ENCODE measurements at regions not wholly inside any gene's neighbourhood (a gene's known extent, or its start where the extent isn't known, plus 50 kb on each side); places are given as distances from the start of the nearest gene placed in this dataset.

- no peak for TF ChIP-seq ZNF274 (IDR thresholded peaks at IDR 0.05; ENCODE audit: low read depth, low read length)
- no peak for TF ChIP-seq SUZ12 (IDR thresholded peaks at IDR 0.05; ENCODE audit: extremely low read depth, insufficient read depth, insufficient read length)
- TF ChIP-seq YY1 (IDR thresholded peaks at IDR 0.05; ENCODE audit: insufficient read depth, insufficient read length), result no peak
- Histone ChIP-seq H3K9me3 (ENCODE audit: insufficient read depth, low read length) (no peaks in the 10 kb centered on the region), H3K4me1 (ENCODE audit: insufficient read depth, insufficient read length) (no peaks in the 10 kb centered on the region), H3K9ac (ENCODE audit: insufficient read length, low read depth) (no peak overlapping the region), H3K4me3 (ENCODE audit: insufficient read length, low read depth) (no peak overlapping the region), H3K36me3 (ENCODE audit: insufficient read depth, insufficient read length, low read length) (no peaks in the 10 kb centered on the region), H3K27me3 (ENCODE audit: insufficient read depth, insufficient read length) (no peaks in the 10 kb centered on the region)
- DNase-seq (ENCODE audit: low read depth, low spot score), result no peak
Measured at GRCh38 chr2:17249249-17249648, 269.0 kb downstream of the RAD51AP2 start.

DNA sequence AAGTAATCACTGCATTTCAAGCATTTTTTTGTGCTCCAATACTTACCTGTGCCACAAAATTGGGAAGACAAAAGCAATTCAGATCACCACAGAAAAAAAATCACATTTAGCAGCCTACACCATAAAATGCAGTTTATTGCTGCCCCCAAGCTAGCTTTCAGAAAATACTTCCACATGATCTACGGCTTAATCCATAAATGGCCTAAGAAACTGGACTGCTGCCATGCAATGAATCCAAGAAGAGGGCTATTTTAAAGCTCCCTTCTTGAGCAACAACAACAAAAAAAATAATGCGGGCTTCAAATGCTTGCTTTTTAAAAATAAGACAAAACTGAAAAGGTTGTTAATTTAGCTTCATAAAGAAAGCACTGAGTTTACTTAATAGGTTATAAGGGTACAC lies 272.3 kb downstream of the RAD51AP2 start:
- no peaks in the 10 kb centered on the region for H3K27me3 ChIP-seq (ENCODE audit: insufficient read depth, insufficient read length)
- no peak for DNase-seq (ENCODE audit: low read depth, low spot score)
- no peak overlapping the region for H3K4me3 ChIP-seq (ENCODE audit: insufficient read length, low read depth)
- H3K36me3 ChIP-seq (ENCODE audit: insufficient read depth, insufficient read length, low read length), result no peaks in the 10 kb centered on the region
- no peaks in the 10 kb centered on the region for H3K4me1 ChIP-seq (ENCODE audit: insufficient read depth, insufficient read length)
- TF ChIP-seq YY1 (IDR thresholded peaks at IDR 0.05; ENCODE audit: insufficient read depth, insufficient read length) (no peak), ZNF274 (IDR thresholded peaks at IDR 0.05; ENCODE audit: low read depth, low read length) (no peak)
- H3K9me3 ChIP-seq (ENCODE audit: insufficient read depth, low read length), result no peaks in the 10 kb centered on the region
- no peak overlapping the region for H3K9ac ChIP-seq (ENCODE audit: insufficient read length, low read depth)

- no peak for DNase-seq (ENCODE audit: low read depth, low spot score)
- Histone ChIP-seq H3K4me1 (ENCODE audit: insufficient read depth, insufficient read length) (no peaks in the 10 kb centered on the region), H3K4me3 (ENCODE audit: insufficient read length, low read depth) (no peak overlapping the region)
Measured at GRCh38 chr2:17242813-17243485, 275.3 kb downstream of the RAD51AP2 start.

DNA sequence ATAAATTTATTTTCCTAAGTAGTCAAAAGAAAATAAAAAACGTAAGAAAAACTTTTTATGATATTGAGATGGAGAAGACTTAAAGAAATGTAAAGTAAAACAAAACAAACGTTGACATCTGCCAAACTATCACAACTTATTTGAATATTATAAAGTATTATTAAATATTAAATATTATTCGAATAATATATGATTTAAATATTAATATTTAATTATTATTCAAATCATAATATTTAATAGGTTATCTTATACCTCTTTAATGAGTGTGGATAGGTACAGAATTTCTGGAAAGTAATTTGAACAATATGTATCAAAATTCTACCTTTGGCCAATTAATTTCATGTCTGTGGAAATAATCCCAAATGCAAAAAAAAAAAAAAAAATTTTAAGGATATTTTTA lies 278.7 kb downstream of the RAD51AP2 start:
- H3K4me1 ChIP-seq (ENCODE audit: insufficient read depth, insufficient read length), result no peaks in the 10 kb centered on the region
- TF ChIP-seq YY1 (IDR thresholded peaks at IDR 0.05; ENCODE audit: insufficient read depth, insufficient read length), result no peak
- TF ChIP-seq SUZ12 (IDR thresholded peaks at IDR 0.05; ENCODE audit: extremely low read depth, insufficient read depth, insufficient read length), result no peak
- no peak for TF ChIP-seq ZNF274 (IDR thresholded peaks at IDR 0.05; ENCODE audit: low read depth, low read length)
- no peak for DNase-seq (ENCODE audit: low read depth, low spot score)
- H3K27me3 ChIP-seq (ENCODE audit: insufficient read depth, insufficient read length), result no peaks in the 10 kb centered on the region
- no peak overlapping the region for H3K4me3 ChIP-seq (ENCODE audit: insufficient read length, low read depth)
- H3K36me3 ChIP-seq (ENCODE audit: insufficient read depth, insufficient read length, low read length), result no peaks in the 10 kb centered on the region
- H3K9me3 ChIP-seq (ENCODE audit: insufficient read depth, low read length), result no peaks in the 10 kb centered on the region
- H3K9ac ChIP-seq (ENCODE audit: insufficient read length, low read depth), result no peak overlapping the region

More at GRCh38 chr2:17242813-17243485, 275.3 kb downstream of the RAD51AP2 start:
- Histone ChIP-seq H3K36me3 (ENCODE audit: insufficient read depth, insufficient read length, low read length) (no peaks in the 10 kb centered on the region), H3K27me3 (ENCODE audit: insufficient read depth, insufficient read length) (no peaks in the 10 kb centered on the region), H3K9me3 (ENCODE audit: insufficient read depth, low read length) (no peaks in the 10 kb centered on the region), H3K9ac (ENCODE audit: insufficient read length, low read depth) (no peak overlapping the region)
- TF ChIP-seq ZNF274 (IDR thresholded peaks at IDR 0.05; ENCODE audit: low read depth, low read length) (no peak), YY1 (IDR thresholded peaks at IDR 0.05; ENCODE audit: insufficient read depth, insufficient read length) (no peak), SUZ12 (IDR thresholded peaks at IDR 0.05; ENCODE audit: extremely low read depth, insufficient read depth, insufficient read length) (no peak)

- no peak overlapping the region for H3K9ac ChIP-seq (ENCODE audit: insufficient read length, low read depth)
- no peak for TF ChIP-seq SUZ12 (IDR thresholded peaks at IDR 0.05; ENCODE audit: extremely low read depth, insufficient read depth, insufficient read length)
- no peak for TF ChIP-seq ZNF274 (IDR thresholded peaks at IDR 0.05; ENCODE audit: low read depth, low read length)
- no peak for TF ChIP-seq YY1 (IDR thresholded peaks at IDR 0.05; ENCODE audit: insufficient read depth, insufficient read length)
- H3K4me1 ChIP-seq (ENCODE audit: insufficient read depth, insufficient read length), result no peaks in the 10 kb centered on the region
- no peaks in the 10 kb centered on the region for H3K36me3 ChIP-seq (ENCODE audit: insufficient read depth, insufficient read length, low read length)
- no peaks in the 10 kb centered on the region for H3K27me3 ChIP-seq (ENCODE audit: insufficient read depth, insufficient read length)
- no peaks in the 10 kb centered on the region for H3K9me3 ChIP-seq (ENCODE audit: insufficient read depth, low read length)
- no peak overlapping the region for H3K4me3 ChIP-seq (ENCODE audit: insufficient read length, low read depth)
- DNase-seq (ENCODE audit: low read depth, low spot score), result no peak
Measured at GRCh38 chr2:17235167-17235566, 283.1 kb downstream of the RAD51AP2 start.

GRCh38 chr2:17232776-17233556 lies 285.3 kb downstream of the RAD51AP2 start:
- no peak overlapping the region for H3K4me3 ChIP-seq (ENCODE audit: insufficient read length, low read depth)
- no peaks in the 10 kb centered on the region for H3K27me3 ChIP-seq (ENCODE audit: insufficient read depth, insufficient read length)
- DNase-seq (ENCODE audit: low read depth, low spot score), result no peak
- no peak overlapping the region for H3K9ac ChIP-seq (ENCODE audit: insufficient read length, low read depth)
- no peak for TF ChIP-seq SUZ12 (IDR thresholded peaks at IDR 0.05; ENCODE audit: extremely low read depth, insufficient read depth, insufficient read length)
- TF ChIP-seq YY1 (IDR thresholded peaks at IDR 0.05; ENCODE audit: insufficient read depth, insufficient read length), result no peak
- TF ChIP-seq ZNF274 (IDR thresholded peaks at IDR 0.05; ENCODE audit: low read depth, low read length), result no peak
- H3K9me3 ChIP-seq (ENCODE audit: insufficient read depth, low read length), result no peaks in the 10 kb centered on the region
- H3K4me1 ChIP-seq (ENCODE audit: insufficient read depth, insufficient read length), result no peaks in the 10 kb centered on the region
- H3K36me3 ChIP-seq (ENCODE audit: insufficient read depth, insufficient read length, low read length), result no peaks in the 10 kb centered on the region

DNA sequence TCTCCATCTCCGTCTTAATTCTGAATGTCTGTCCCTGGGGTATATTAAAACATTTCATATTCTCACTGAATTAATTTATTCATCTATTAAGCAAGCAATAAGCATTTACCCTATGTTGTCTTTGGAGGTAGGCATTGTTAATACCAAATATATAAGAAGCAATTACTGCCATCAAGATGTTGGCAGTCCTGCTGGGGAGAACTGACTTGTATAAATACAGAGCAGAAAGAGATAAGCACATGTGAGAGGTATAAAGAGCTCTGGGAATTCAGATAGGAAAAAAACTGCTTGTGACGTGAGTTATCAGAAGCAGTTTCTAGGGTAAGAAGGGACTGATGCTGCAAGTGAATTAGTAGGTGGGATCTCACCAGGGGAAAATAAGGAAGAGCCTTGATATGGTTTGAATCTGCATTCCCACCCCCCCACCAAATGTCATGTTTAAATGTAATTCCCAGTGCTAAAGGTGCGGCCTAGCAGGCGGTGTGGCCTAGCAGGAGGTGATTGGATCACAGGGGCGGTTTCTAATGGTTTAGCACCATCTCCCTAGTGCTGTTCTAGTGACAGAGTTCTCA lies 286.8 kb downstream of the RAD51AP2 start:
- Histone ChIP-seq H3K9me3 (ENCODE audit: insufficient read depth, low read length) (no peaks in the 10 kb centered on the region), H3K36me3 (ENCODE audit: insufficient read depth, insufficient read length, low read length) (no peaks in the 10 kb centered on the region), H3K4me1 (ENCODE audit: insufficient read depth, insufficient read length) (no peaks in the 10 kb centered on the region), H3K27me3 (ENCODE audit: insufficient read depth, insufficient read length) (no peaks in the 10 kb centered on the region), H3K9ac (ENCODE audit: insufficient read length, low read depth) (no peak overlapping the region), H3K4me3 (ENCODE audit: insufficient read length, low read depth) (no peak overlapping the region)
- no peak for DNase-seq (ENCODE audit: low read depth, low spot score)
- TF ChIP-seq YY1 (IDR thresholded peaks at IDR 0.05; ENCODE audit: insufficient read depth, insufficient read length) (no peak), ZNF274 (IDR thresholded peaks at IDR 0.05; ENCODE audit: low read depth, low read length) (no peak)

All from NT2/D1 (cell line).